OCI-LY7 (cell line): ENCODE measurements at regions not wholly inside any gene's neighbourhood (a gene's known extent, or its start where the extent isn't known, plus 50 kb on each side); places are given as distances from the start of the nearest gene placed in this dataset.

Experiments
- EZH2phosphoT487 ChIP-seq: fragments of 200-600 bp; sonication (generic); IDR thresholded peaks from 2 replicates; pipeline ENCODE4 v1.6.1; 2018; ENCODE audit warnings: low read depth, borderline replicate concordance, mild to moderate bottlenecking, mixed run types, antibody characterized with exemption, low read length, moderate library complexity, mixed read lengths
- TF ChIP-seq, protein P1 (sequence below): fragments of 200-600 bp; sonication (generic); conservative IDR thresholded peaks from 2 replicates; pipeline ENCODE4 v1.5.1; 2014; ENCODE audit warnings: mild to moderate bottlenecking, antibody characterized with exemption, low read length, moderate library complexity, mixed read lengths

DNA sequence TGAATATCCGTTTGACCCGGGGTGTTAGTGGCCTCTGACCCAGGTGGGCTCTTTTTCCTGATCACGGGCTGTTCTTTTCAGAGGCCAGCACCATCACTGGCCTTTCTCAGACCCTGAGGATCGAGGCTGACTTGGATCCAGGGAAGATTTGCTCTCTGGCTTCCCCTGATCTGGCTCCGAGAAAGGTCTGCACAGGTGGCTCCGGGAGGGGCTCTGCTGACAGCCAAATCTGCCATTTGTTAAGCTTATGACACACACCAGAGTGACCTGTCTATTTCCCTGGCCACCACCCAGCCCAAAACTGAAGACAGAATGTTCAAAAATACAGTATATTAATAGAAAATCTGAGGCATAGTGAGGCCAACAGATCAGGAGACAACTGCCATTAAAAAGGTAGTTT is 221.8 kb upstream of the TNRC6C start:
- TF ChIP-seq, protein P1, sequence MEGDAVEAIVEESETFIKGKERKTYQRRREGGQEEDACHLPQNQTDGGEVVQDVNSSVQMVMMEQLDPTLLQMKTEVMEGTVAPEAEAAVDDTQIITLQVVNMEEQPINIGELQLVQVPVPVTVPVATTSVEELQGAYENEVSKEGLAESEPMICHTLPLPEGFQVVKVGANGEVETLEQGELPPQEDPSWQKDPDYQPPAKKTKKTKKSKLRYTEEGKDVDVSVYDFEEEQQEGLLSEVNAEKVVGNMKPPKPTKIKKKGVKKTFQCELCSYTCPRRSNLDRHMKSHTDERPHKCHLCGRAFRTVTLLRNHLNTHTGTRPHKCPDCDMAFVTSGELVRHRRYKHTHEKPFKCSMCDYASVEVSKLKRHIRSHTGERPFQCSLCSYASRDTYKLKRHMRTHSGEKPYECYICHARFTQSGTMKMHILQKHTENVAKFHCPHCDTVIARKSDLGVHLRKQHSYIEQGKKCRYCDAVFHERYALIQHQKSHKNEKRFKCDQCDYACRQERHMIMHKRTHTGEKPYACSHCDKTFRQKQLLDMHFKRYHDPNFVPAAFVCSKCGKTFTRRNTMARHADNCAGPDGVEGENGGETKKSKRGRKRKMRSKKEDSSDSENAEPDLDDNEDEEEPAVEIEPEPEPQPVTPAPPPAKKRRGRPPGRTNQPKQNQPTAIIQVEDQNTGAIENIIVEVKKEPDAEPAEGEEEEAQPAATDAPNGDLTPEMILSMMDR: no peak
- TF ChIP-seq EZH2phosphoT487: no peak
